ENCODE measurements at regions not wholly inside any gene's neighbourhood (a gene's known extent, or its start where the extent isn't known, plus 50 kb on each side); places are given as distances from the start of the nearest gene placed in this dataset.

- TF ChIP-seq CTCF (IDR thresholded peaks at IDR 0.05) (no peak), POLR2AphosphoS5 (IDR thresholded peaks at IDR 0.05) (no peak), POLR2A (IDR thresholded peaks at IDR 0.05) (no peak)
These were observed 400.6 kb upstream of the CFAP20DC start for GRCh38 chr3:59450437-59450836.
